HG02943 (cell line): ENCODE measurements at regions not wholly inside any gene's neighbourhood (a gene's known extent, or its start where the extent isn't known, plus 50 kb on each side); places are given as distances from the start of the nearest gene placed in this dataset.
"Not testable (repeated sequence)": the region's sequence is repeated elsewhere in the genome, so short reads cannot be mapped to it uniquely, and the experiment has no call there.

ENCODE experiments used
- ATAC-seq: cut with Tn5 transposase; IDR thresholded peaks from one replicate; pipeline ENCODE4 v1.9.1; 2021; ENCODE audit warnings: mild to moderate bottlenecking, low read depth, moderate library complexity; ENCODE audit not compliant: unreplicated experiment

DNA sequence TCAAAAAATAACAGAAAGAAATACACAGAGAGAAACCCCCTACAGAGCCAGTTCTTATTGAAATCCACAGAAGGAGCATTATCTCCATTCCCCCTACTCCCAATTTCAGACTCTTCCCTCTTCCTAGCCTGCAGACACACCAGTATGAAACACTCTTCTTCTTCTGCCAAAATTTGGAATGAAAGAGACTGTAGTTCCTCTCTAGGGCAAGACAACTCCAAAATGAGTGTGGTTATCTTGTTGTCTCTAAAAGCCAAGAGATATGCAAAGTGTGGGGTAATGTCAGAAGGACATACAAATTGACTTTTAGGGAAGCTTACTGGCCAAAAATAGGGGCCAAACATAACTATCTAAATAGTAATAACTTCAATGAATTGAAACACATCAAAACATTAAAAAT is 337.1 kb upstream of the SETBP1 start:
- ATAC-seq: no peak

DNA sequence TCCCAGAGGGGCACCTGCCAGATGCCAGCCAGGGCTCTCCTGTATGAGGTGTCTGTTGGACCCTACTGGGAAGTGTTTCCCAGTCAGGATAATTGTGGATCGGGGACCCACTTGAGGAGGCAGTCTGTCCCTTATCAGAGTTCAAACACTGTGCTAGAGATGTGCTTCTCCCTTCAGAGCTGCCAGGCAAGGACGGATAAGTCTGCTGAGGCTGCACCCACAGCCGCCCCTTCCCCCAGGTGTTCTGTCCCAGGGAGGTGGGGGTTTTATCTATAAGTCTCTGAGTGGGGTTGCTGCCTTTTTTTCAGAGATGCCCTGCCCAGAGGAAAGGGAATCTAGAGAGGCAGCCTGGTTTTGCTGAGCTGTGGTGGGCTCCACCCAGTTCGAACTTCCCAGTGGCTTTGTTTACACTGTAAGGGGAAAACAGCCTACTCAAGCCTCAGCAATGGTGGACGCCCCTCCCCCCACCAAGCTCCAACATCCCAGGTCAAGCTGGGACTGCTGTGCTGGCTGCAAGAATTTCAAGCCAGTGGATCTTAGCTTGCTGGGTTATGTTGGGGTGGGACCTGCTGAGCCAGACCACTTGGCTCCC is 324.0 kb upstream of the SETBP1 start:
- no peak for ATAC-seq

DNA sequence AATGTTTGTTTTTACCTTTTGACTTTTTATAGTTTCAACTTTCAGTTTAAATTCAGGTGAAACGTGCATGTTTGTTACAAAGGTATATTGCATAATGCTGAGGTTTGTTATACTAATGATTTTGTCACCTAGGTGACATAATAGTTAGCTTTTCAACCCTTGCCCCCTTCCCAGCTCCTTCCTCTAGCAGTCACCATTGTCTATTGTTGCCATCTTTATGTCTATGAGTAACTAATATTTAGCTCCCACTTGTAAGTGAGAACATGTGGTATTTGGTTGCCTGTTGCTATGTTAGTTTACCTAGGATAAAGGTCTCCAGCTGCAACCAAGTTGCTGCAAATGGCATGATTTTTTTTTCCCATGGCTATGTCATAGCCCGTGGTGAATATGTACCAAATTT is 322.3 kb upstream of the SETBP1 start:
- no peak for ATAC-seq

DNA sequence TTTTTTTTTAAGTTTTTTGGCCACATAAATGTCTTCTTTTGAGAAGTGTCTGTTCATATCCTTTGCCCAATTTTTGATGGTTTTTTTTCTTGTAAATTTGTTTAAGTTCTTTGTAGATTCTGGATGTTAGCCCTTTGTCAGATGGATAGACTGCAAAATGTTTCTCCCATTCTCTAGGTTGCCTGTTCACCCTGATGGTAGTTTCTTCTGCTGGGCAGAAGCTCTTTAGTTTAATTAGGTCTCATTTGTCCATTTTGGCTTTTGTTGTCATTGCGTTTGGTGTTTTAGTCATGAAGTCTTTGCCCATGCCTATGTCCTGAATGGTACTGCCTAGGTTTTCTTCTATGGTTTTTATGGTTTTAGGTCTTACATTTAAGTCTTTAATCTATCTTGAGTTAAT is 320.9 kb upstream of the SETBP1 start:
- not testable (repeated sequence) for ATAC-seq

DNA sequence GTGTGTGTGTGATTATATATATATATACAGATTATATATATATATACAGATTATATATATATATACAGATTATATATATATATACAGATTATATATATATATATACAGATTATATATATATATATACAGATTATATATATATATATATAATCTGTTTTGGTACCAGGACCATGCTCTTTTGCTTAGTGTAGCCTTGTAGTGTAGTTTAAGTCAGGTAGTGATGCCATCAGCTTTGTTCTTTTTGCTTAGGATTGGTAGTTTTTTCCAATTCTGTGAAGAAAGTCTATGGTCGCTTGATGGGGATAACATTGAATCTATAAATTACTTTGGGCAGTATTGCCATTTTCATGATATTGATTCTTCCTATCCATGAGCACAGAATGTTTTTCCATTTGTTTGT is 318.5 kb upstream of the SETBP1 start:
- not testable (repeated sequence) for ATAC-seq

DNA sequence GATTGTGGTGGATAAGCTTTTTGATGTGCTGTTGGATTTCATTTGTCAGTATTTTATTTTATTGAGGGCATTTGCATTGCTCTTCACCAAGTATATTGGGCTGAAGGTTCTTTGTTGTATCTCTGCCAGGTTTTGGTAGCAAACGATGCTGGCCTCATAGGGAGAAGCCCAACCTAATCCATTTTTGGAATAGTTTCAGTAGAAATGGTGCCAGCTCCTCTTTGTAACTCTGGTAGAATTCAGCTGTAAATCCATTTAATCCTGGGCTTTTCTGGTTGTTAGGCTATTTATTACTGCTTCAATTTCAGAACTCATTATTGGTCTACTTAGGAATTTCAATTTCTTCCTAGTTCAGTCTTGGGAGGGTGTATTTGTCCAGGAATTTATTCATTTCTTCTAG is 309.8 kb upstream of the SETBP1 start:
- ATAC-seq: no peak

DNA sequence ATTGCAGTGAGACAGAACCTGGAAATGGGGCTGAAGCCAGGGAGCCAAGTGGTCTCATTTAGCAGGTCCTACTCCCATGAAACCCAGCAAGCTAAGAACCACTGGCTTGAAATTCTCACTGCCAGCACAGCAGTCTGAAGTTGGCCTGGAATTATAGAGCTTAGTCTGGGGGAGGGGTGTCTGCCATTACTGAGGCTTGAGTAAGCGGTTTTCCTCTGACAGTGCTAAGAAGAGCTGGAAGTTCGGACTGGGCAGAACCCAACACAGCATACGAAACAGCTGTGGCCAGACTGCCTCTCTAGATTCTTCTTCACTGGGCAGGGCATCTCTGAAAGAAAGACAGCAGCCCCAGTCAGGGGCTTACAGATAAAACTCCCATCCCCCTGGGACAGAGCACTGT is 305.7 kb upstream of the SETBP1 start:
- no peak for ATAC-seq

DNA sequence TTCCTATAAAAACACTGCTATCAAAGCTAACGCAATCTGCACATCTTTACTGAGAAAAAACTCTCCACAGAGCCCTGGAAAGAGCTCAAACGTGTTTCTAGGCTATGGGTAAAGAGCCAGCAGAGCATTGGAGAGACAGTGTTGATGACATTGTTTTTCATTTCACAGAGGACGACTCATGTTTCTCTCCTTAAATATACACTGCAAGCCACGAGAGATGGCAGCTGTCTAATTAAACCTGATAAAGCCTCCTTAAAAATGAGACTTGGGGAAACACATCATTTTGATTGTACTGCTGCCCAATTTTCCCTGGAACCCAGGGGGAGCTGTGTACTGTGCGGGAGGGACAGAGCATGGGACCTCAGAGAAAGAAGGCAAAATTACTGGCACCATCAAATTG is 294.3 kb upstream of the SETBP1 start:
- ATAC-seq: no peak

DNA sequence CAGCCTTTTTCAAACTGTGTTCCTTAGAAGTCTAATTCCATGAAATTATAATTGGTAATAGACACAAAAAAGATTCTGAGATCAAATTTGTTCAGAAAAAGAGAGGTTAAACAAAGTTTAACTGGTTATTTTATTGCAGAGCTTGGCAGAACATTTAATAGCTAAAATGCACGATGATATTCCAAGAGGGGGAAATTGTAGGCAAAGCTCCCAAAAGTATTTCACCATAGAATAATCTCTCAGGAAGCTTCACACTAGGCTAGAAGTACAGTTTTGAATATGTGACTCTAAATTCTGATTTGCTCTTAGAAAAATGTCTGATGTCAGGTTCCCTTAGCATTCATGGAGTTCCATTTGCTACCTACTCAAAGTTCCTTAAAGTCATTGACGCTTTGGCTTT is 292.4 kb upstream of the SETBP1 start:
- no peak for ATAC-seq

DNA sequence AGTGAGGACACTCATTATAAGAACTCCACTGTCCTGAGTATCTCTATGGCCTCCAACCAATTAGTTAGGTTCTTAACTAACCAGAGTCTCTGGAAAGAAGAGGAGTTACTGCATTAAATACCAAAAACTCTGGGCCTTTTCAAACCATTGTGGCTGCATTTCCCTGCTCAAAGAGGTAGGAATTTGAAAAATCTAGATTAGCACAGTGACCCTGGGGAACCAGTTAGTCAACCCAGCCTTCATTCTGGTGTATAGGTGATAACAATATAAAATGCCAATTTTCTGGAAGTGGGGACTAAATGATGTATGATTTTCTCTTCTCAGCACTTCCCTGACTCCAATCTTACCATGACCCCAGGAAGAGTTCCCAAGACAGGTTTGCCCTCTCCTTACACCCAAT is 287.8 kb upstream of the SETBP1 start:
- no peak for ATAC-seq

DNA sequence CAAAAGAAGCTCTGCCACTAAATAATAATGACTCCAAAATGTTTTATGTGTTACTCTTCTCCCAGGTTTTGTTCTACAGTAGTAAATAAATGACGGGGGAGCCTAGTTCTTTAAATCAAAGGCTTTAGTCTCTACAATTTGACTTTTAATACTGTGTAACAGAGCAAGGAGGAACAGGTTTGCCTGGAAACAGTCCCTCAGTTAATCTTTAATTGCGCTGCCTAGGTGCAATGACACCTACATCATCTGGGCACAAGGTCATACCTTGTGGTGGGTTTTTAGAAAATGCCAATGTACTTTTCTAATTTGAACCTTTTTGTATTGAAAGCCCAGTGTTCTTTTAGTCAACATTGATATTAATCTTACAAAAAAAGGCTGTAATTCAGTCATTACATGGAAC is 287.3 kb upstream of the SETBP1 start:
- no peak for ATAC-seq

DNA sequence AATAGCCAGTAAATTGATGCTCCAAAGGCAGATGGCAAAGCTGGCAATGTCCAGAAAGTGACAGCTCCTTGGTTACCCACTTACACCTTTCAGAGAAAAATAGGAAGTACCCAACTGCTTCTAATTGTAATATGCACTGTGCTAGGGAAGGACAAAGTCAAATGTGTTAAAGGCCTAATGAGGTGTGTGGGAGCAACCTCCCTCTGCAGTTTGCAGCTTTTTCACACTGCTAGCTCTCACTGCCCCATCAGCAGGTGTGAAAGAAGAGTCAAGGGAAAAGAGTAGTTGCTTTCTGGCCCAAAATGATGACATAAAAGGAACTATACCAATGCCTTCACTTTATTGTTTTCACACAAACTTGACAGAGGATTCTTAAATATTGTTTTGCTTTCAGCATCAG is 284.1 kb upstream of the SETBP1 start:
- no peak for ATAC-seq

DNA sequence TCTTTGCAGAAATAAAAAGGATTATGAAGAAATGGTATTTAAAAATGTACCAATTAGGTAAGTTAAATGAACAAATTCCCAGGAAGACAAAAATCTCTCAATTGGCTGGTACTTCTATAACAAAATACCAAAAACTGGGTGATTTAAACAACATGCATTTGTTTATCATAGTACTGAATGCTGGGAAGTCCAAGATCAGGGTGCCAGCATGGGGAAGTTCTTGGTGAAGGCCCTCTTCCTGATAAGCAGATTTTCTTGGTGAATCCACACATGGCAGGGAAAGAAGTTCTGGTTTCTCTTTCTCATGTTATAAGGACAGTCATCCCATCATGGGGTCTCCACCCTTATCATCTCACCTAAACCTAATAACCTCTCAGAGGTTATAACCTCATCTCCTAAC is 271.6 kb upstream of the SETBP1 start:
- ATAC-seq: no peak

DNA sequence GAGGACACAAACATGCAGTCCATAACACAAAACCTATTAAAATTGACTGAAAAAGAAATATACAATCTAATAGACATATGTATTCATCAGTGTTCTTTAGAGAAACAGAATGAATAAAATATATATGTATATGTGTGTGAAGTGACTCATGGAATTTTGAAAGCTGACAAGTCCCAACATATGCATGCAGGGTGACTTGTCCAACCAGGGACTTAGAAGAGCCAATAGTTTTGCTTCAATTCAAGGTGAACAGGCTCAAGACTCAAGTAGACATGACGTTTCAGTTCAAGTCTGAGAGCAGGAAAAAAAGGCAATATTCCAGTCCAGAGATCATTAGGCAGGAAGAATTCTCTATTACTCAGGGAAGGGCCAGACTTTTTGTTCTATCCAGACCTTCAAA is 271.2 kb upstream of the SETBP1 start:
- no peak for ATAC-seq

DNA sequence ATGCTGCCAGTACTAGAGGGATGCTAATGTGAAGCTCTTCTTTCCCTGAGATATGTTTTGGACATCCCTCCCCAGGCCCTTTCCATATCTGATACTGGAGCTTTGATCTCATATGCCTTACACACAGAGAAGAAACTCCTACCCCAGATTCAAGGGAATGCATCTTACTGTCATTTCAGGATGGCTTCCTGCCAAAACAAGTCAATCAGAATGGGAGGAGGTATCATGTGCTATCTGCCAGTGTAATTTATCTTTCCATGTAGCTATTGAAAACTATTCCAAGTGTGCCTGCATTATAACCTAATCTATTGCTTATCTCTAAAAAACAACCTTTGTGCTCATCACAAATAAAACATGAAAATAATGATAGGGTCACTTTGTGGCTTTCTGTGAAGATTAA is 269.9 kb upstream of the SETBP1 start:
- ATAC-seq: no peak

DNA sequence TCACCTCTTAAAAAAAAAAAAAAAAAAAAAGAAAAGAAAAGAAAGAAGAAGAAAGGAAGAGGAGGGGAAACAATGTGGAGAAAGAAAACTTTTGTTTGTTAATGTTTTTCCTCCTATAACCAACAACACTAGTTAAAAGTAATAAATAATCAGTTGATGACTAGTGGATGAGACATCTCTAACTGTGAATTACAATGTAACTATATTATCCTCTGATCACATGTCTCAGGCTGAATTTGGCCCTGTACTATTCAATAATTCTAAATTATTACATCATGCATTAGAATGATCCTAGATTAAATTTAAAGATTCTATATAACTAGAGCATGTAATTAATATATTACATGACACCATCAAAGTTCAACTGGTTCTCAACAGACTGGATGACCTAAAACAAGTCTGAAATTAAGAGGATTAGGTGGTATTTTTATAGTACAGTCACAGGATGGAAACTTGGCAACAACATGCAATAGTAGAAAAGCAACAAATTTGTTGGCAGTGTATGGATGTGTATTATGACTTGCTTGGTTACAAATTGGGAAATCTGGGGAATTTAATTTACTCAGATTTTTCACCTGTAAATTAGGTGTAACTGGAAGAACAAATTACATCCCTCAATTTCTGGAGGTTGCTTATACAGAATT is 269.3 kb upstream of the SETBP1 start:
- no peak for ATAC-seq

DNA sequence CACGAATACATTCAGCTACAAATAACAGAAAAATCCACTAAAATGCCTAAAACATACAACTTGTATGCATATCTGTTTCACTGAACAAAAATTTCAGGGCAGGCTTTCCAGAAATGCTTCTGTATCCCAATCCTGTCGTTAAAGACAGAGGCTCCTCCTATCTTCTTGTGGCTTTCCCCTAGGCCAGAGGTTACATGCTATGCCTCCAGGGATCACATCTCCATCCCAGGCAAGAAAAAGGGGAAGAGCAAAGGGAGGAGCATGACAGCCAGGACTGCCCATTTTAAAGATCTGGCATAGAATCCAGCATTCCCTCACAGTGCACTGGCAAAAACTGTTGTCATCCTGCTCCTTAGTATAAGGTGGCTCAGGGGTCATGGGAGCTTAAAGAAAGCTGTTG is 268.7 kb upstream of the SETBP1 start:
- ATAC-seq: no peak

DNA sequence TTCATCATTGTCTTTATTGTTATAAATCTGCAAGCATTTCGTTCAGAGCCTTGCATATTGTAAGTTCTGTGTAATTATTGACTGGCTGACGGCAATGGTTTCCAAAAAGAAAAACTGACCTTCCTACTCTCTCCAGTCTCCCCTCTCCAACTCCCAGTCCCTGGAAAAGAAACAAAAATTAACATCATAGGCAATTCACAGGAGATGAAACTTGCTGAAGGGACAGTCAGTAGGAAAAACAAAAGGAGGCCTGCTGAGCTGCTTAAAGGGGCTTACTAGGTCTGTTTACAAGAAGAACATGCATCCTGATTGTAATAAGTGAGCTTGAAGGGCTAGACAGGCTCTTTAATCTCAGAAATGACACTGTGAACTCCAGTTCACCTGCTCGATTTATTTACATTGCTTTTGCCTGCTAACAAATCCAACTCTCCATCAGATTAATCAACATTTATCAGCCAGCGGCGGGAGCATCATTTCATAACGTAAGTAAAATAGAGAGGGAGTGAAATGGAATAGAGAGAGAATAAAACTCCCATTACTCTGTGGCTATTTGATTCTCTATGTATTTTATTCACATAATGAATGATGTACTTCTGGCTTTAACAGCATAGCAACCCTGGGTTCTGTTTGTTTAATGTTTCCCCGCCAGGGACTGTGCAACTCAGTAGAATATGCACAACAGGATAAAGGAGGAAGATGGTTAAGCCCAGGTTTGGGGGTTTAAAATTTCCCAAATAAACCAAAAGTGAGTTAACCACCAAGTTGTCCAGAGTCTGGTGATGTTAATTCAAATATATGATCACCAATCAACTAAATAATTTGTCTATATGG is 256.7 kb upstream of the SETBP1 start:
- ATAC-seq: no peak

DNA sequence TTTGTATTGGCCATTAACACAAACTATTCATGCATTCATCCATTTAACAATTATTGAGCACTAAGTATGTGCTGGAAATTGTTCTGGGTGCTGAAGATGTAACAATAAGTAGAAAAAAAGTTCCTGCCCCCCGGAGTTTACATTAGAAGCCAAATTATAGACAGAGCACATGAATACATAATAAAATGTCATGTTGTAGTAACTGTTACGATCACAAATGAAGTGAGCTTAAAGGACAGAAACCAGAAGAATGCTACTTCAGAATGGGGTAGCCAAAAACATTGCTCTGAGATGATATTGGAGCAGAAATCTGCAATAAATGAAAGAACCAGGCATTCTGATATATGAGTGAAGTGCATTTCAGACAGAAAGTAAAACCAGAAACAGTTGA is 256.0 kb upstream of the SETBP1 start:
- ATAC-seq: no peak

DNA sequence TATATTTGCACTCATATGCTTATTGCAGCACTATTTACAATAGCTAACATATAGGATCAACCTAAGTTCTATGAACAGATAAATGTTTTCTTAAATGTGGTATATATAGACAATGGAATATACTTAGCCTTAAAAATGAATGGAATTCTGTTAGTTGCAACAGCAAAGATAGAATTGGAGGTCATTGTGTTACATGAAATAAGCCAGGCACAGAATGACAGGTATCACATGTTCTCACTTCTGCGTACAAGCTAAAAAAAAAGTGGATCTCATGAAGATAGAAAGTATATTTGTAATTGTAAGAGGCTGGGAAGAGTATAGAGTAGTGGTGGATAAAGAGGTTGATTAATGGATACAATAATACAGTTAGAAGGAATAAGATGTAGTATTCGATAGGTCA is 255.5 kb upstream of the SETBP1 start:
- ATAC-seq: no peak

DNA sequence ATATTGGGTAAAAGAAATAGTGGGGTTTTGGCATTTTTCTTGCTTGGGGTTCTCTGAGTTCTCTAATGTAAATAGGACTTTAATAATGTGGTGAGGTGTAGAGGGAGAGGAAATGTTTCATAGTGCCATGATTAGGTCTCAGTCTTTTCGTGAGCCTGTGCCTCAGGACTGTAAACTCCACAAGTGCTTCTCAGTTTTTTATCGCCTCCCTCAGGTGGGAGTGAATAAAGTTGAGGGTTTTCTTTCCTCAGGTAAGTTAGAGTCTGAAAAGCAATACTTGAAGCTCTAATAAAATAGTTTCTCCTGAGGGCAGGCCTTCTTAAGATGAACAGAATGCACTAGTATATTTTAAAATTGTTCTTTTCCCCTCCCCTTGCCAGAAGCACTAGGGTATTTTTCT is 243.1 kb upstream of the SETBP1 start:
- ATAC-seq: no peak

DNA sequence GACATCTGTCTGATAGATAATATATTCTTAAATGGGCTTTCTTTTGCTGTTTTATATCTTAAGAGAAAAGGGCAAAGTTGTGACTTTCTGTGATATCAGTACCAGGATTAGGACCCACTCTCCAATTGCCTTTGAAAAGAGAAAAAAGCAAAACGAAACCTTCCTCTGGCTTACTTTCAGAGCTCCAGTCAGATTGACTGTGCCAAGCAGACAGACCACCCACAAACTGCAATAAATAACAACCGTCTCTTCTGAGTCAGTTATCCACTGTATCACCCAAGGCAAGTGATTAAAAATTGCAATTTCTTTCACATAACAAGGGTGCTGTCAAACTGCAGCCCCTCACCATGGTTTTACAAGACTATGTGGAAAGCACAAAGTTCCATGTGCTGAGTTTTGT is 230.5 kb upstream of the SETBP1 start:
- ATAC-seq: no peak
